IPS-20b (cell line): ENCODE measurements at regions not wholly inside any gene's neighbourhood (a gene's known extent, or its start where the extent isn't known, plus 50 kb on each side); places are given as distances from the start of the nearest gene placed in this dataset.

Source experiments
- H3K27ac ChIP-seq: one replicate; pipeline ENCODE4 v1.5.1; 2013; ENCODE audit warnings: low read length
- H3K27me3 ChIP-seq: 2 replicates; pipeline ENCODE4 v1.6.1; 2013; ENCODE audit warnings: mild to moderate bottlenecking, low read length, inconsistent platforms; ENCODE audit not compliant: insufficient read depth
- H3K36me3 ChIP-seq: 2 replicates; pipeline ENCODE4 v1.6.1; 2013; ENCODE audit warnings: low read depth, mild to moderate bottlenecking, inconsistent platforms, low read length, moderate library complexity; ENCODE audit not compliant: insufficient read depth
- H3K4me1 ChIP-seq: 2 replicates; pipeline ENCODE4 v1.6.1; 2013; ENCODE audit warnings: mild to moderate bottlenecking, control low read depth, inconsistent platforms, low read length, moderate library complexity; ENCODE audit not compliant: insufficient read depth
- H3K4me3 ChIP-seq: 2 replicates; pipeline ENCODE4 v1.5.1; 2013; ENCODE audit warnings: mild to moderate bottlenecking, low read length, inconsistent platforms
- H3K9ac ChIP-seq: 2 replicates; pipeline ENCODE4 v1.6.1; 2013; ENCODE audit warnings: low read depth, mild to moderate bottlenecking, inconsistent platforms, low read length, moderate library complexity
- H3K9me3 ChIP-seq: 2 replicates; pipeline ENCODE4 v1.6.1; 2013; ENCODE audit warnings: mild to moderate bottlenecking, low read depth, low read length, inconsistent platforms; ENCODE audit not compliant: insufficient read depth

DNA sequence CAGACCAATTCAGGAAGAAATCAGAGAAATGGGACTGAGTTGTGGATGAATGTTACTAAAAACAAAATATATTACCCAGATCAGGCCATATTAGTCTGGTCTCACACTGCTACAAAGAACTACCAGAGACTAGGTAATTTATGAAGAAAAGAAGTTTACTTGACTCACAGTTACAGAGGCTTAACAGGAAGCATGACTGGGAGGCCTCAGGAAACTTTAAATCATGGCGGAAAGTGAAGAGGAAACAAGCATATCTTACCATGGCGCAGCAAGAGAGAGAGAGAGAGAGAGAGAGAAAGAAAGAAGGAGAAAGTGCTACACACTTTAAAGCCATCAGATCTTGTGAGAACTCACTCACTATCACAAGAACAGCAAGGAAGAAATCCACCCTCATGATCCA is 636.8 kb upstream of the GRM3 start:
- no peak overlapping the region for H3K9ac ChIP-seq
- no peak overlapping the region for H3K4me3 ChIP-seq
- no peaks in the 10 kb centered on the region for H3K9me3 ChIP-seq
- no peaks in the 10 kb centered on the region for H3K27me3 ChIP-seq
- no peak overlapping the region for H3K27ac ChIP-seq
- H3K4me1 ChIP-seq, result no peaks in the 10 kb centered on the region; the same call in 1 of the 2 replicates
- no peaks in the 10 kb centered on the region for H3K36me3 ChIP-seq

DNA sequence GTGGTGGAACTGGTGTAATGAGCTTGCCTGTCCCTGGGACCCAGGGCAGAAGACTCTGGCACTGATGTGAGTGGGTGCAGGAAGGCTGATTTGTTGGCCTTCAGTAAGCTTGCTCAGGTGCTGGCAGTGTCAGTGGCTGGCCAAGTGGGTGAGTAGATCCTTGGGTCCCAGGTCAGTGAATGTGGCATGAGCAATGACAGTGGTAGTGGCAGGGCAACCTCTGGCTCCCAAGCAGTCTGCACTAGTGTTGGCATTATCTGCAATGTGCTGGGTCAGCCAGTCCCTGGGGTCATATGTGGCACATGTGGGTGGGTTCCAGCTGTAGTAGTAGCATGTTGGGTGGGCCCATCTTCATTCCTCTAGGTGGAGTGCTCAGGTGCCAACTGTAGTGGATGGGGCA is 640.9 kb upstream of the GRM3 start:
- Histone ChIP-seq H3K9me3 (peaks cover 4% of the 10 kb centered on the region; the same call in 1 of the 2 replicates), H3K27me3 (no peaks in the 10 kb centered on the region), H3K27ac (no peak overlapping the region), H3K4me3 (no peak overlapping the region), H3K36me3 (no peaks in the 10 kb centered on the region), H3K9ac (no peak overlapping the region), H3K4me1 (no peaks in the 10 kb centered on the region)

DNA sequence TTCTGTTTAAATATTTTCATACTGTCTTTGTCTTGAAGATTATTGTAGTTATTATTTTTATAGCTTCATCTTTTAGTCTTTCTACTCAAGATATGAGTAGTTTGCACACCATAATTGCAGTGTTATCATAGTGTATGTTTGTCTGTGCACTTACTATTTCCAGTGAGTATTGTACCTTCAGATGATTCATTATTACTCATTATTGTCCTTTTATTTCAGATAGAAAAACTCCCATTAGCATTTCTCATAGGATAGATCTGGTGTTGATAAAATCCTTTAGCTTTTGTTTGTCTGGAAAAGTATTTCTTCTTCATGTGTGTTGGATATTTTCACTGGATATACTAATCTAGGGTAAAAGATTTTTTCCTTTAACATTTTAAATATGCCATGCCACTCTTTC is 646.2 kb upstream of the GRM3 start:
- no peak overlapping the region for H3K4me3 ChIP-seq
- peaks cover 4% of the 10 kb centered on the region; the same call in 1 of the 2 replicates for H3K9me3 ChIP-seq
- no peaks in the 10 kb centered on the region for H3K27me3 ChIP-seq
- H3K4me1 ChIP-seq, result no peaks in the 10 kb centered on the region
- H3K27ac ChIP-seq, result no peak overlapping the region
- no peak overlapping the region for H3K9ac ChIP-seq
- H3K36me3 ChIP-seq, result no peaks in the 10 kb centered on the region

DNA sequence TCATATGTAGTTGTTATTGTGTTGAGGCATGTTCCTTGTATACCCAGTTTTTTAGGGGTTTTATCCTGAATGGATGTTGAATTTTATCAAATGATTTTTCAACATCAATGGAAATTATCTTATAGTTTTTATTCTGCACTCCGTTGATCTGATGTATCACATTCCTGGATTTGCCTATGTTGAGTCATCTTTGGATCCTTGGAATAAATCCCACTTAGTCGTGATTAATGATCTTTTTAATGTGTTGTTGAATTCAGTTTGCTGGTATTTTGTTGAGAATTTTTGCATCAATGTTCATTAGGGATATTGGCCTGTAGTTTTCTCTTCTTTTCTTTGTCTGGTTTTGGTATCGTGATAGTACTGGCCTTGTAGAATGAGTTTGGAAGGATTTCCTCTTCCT is 648.6 kb upstream of the GRM3 start:
- Histone ChIP-seq H3K4me1 (no peaks in the 10 kb centered on the region), H3K27me3 (no peaks in the 10 kb centered on the region), H3K36me3 (no peaks in the 10 kb centered on the region)

DNA sequence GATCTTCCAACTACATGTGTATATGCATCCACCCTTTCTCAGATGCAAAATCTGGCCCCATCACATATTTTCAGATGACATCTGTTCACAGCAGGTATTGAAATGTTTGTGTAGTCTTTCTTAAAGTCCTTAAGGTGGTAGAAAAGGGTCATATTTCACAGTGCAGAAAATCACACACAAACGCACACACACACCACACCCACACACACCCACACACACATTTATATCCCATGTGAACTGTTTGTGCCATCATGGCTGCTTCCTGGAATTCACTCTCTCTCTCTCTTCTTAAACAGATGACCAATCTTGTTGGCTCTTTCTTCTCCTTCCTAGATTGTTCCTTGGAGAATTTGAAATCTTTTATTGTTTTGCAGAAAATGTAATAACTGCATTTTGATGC is 663.0 kb upstream of the GRM3 start:
- Histone ChIP-seq H3K36me3 (no peaks in the 10 kb centered on the region), H3K4me1 (peaks cover 3% of the 10 kb centered on the region; the same call in 1 of the 2 replicates), H3K4me3 (no peak overlapping the region), H3K27me3 (no peaks in the 10 kb centered on the region), H3K9ac (no peak overlapping the region), H3K27ac (no peak overlapping the region), H3K9me3 (no peaks in the 10 kb centered on the region)

More for the DNA sequence above, 648.6 kb upstream of the GRM3 start:
- Histone ChIP-seq H3K27ac (no peak overlapping the region), H3K4me3 (no peak overlapping the region), H3K9me3 (no peaks in the 10 kb centered on the region), H3K9ac (no peak overlapping the region)

DNA sequence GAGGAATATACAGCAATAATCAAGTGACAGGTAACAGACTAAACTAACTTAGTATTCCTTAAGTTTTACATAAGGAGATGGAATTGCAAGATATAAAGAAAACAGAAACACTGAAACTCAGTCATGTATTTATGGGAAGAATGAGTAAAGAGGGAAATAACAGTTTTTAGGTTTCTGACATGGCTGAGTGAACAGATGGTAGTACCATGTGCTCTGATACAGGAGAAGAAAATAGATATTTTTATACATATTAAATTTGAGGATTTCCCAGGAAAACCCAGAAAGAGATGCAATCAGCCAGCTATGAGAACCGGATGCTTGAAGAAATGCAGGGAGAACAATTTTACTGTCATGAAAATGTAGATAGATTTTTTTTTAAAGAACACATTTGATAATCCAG is 669.5 kb upstream of the GRM3 start:
- Histone ChIP-seq H3K4me1 (peaks cover 3% of the 10 kb centered on the region; the same call in 1 of the 2 replicates), H3K27ac (no peak overlapping the region), H3K9me3 (no peaks in the 10 kb centered on the region), H3K36me3 (no peaks in the 10 kb centered on the region), H3K27me3 (no peaks in the 10 kb centered on the region), H3K9ac (no peak overlapping the region), H3K4me3 (no peak overlapping the region)

DNA sequence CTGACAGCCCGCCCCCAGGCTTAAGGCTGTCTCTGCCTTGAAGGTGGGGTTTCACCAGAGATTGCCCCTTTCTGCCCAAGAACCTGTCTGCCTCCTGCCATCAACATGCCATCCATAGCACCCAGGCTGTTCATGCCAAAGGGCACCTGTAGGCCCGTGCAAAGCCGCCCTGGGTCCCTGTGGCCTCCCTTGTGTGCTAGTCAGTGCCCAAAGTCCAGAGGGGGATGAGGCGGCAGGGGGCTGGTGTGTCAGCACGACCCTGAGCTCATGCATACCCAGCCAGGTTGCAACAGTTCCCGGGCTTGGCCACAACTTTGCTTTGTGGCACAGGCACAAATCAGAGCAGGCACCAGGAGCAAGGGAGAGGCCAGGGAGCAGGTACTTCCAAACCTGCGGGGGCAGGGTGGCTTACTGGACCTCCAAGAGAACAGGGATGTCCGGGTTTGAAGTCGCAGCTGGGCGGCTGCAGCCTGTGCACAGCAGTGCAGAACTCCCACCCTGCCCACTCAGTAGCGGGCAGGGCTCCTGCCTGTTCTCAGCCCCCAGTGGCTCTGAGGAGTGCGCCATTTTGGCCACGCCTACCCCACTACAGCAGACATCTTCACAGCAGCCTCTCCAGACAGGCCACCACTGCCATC is 671.1 kb upstream of the GRM3 start:
- Histone ChIP-seq H3K9ac (no peak overlapping the region), H3K4me3 (no peak overlapping the region), H3K36me3 (no peaks in the 10 kb centered on the region), H3K4me1 (peaks cover 3% of the 10 kb centered on the region; the same call in 1 of the 2 replicates), H3K9me3 (no peaks in the 10 kb centered on the region), H3K27ac (no peak overlapping the region), H3K27me3 (no peaks in the 10 kb centered on the region)

DNA sequence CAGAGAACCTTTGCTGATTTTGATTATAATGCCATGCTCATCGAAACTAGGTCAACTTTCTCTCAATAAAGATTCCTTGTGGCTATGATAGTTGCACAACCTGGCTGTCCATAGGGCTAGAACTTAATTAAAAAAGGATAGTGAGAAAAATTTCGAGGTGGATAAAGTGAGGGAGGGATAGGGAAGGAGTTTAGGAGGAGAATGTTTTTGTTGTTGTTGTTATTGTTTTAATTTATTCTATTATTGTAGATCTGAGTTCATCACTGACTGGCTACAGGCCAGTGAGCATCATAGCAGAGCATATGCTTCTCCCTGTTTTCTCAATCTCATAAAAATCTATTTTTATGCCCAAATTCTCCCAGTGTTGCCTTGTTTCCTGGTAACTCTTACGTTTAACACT is 688.7 kb upstream of the GRM3 start:
- no peaks in the 10 kb centered on the region for H3K36me3 ChIP-seq
- H3K27me3 ChIP-seq, result no peaks in the 10 kb centered on the region
- no peaks in the 10 kb centered on the region for H3K9me3 ChIP-seq
- no peak overlapping the region for H3K27ac ChIP-seq
- no peaks in the 10 kb centered on the region for H3K4me1 ChIP-seq
- no peak overlapping the region for H3K4me3 ChIP-seq
- H3K9ac ChIP-seq, result no peak overlapping the region

DNA sequence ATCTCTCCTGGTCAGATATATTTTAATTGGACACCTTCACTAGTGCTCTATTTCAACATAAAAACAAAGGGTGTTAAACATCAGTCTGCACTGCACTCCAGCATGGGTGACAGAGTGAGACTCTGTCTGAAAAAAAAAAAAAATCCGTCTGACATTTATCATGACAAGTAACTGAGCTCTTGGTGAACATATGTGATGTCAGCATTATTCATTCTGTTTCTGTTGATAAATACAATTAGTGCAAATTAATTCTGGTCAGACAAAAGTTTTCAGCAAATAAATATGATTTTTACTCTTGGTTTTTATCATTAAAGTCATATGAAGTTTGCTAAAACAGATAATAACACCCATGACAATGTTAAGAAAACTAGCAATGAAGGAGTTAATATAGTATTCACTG is 692.8 kb upstream of the GRM3 start:
- H3K4me1 ChIP-seq, result no peaks in the 10 kb centered on the region
- no peaks in the 10 kb centered on the region for H3K27me3 ChIP-seq
- H3K27ac ChIP-seq, result no peak overlapping the region
- H3K4me3 ChIP-seq, result no peak overlapping the region
- peaks cover 7% of the 10 kb centered on the region for H3K9me3 ChIP-seq
- no peak overlapping the region for H3K9ac ChIP-seq
- H3K36me3 ChIP-seq, result no peaks in the 10 kb centered on the region

DNA sequence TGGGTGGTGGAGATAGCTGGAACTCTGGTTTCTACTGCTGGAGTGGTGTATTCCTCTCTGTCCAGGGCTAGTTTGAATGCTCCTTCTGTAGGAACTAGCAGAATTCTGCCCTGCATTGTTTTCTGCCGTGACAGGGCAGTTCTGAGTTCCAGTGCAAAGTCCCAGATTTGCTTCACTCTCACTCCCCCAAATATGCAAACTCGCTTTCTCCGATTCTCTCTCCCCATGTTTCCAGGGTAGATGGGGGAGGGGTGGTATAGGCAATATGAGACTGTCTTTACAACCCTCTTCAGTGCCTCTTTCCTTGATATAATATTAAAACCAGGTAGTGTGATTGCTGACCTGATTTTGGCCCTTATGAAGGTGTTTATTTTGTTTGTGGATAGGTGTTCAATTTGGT is 693.3 kb upstream of the GRM3 start:
- no peaks in the 10 kb centered on the region for H3K4me1 ChIP-seq
- no peak overlapping the region for H3K9ac ChIP-seq
- H3K27ac ChIP-seq, result no peak overlapping the region
- no peaks in the 10 kb centered on the region for H3K27me3 ChIP-seq
- peaks cover 7% of the 10 kb centered on the region for H3K9me3 ChIP-seq
- H3K4me3 ChIP-seq, result no peak overlapping the region
- no peaks in the 10 kb centered on the region for H3K36me3 ChIP-seq

DNA sequence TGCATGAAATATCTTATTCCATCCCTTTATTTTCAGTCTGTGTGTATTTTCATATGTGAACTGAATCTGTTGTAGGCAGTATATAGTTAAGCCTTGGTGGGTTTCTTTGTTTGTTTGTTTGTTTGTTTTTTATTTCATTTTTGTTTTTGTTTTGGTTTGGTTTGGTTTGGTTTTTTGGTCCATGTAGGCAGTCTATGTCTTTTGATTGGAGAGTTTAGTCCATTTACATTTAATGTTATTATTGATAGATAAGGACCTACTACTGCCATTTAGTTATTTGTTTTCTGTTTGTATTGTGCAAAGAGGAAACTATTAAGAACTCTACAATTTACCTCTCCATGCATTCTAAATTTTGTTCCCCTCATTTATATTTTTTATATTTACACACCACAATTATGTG is 695.9 kb upstream of the GRM3 start:
- Histone ChIP-seq H3K27ac (no peak overlapping the region), H3K9me3 (peaks cover 7% of the 10 kb centered on the region), H3K9ac (no peak overlapping the region), H3K36me3 (no peaks in the 10 kb centered on the region), H3K27me3 (no peaks in the 10 kb centered on the region), H3K4me3 (no peak overlapping the region), H3K4me1 (no peaks in the 10 kb centered on the region)

DNA sequence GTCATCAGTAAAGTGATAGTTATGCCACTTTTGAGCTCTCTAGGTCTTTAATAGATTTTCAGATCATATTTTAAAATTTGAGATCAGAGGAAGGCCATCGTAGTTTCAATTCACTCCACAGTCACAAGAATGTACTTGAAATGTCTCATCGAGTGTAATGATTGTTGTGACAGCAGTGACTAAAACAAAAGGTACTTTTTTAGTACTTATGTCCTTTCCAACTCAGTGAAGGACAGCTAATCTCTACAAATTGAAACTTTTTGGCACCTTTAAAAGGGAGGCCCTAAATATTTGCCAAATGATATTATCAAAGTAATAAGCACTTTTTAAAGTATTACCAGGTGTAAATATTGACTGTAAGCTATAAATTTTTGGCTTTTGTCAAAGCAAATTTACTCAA is 702.9 kb upstream of the GRM3 start:
- Histone ChIP-seq H3K9ac (no peak overlapping the region), H3K27me3 (no peaks in the 10 kb centered on the region), H3K4me1 (peaks cover 3% of the 10 kb centered on the region; the same call in 1 of the 2 replicates), H3K27ac (no peak overlapping the region), H3K9me3 (no peaks in the 10 kb centered on the region), H3K36me3 (no peaks in the 10 kb centered on the region), H3K4me3 (no peak overlapping the region)
